ENCODE measurements at regions not wholly inside any gene's neighbourhood (a gene's known extent, or its start where the extent isn't known, plus 50 kb on each side); places are given as distances from the start of the nearest gene placed in this dataset.

DNA sequence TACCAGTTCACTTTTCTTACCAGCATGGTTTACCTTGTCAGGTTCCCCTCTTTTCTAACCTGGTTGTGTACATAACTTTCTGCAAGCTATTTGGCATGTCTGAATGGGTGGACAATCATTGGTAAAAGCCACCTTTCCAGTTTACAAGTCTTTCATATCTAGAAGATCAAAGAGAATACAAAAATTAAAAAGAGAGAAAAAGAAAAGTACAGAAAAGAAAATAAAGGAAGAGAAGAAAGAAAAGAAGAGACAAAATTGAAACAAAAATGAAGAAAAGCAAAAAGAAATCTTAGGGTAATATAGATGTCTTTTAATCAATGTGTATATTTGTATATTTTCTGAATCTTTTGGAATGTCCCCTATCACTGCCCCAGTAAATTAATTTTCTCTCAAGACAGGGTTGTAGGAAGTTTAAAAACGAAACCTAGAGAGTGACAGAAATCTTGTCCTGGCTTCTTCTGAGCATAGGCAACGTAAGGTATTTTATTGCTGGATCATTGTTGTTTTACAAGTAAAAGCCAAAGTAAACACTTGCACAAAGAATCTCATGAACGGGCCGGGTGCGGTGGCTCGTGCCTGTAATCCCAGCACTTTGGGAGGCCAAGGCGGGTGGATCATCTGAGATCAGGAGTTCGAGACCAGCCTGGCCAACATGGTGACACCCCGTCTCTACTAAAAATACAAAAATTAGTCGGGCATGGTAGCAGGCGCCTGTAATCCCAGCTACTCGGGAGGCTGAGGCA lies 98.7 kb upstream of the IFNE start:
- Histone ChIP-seq H3K4me1 (no peaks in the 10 kb centered on the region), H3K9me3 (no peaks in the 10 kb centered on the region), H3K4me3 (no peak overlapping the region), H3K36me3 (replicated peaks in 1 of 2; ENCODE audit: insufficient read depth in 1 of 2, low read depth in 2 of 2) (no peaks in the 10 kb centered on the region), H3K27ac (no peak overlapping the region), H3K27me3 (no peaks in the 10 kb centered on the region)
- TF ChIP-seq, protein P1, sequence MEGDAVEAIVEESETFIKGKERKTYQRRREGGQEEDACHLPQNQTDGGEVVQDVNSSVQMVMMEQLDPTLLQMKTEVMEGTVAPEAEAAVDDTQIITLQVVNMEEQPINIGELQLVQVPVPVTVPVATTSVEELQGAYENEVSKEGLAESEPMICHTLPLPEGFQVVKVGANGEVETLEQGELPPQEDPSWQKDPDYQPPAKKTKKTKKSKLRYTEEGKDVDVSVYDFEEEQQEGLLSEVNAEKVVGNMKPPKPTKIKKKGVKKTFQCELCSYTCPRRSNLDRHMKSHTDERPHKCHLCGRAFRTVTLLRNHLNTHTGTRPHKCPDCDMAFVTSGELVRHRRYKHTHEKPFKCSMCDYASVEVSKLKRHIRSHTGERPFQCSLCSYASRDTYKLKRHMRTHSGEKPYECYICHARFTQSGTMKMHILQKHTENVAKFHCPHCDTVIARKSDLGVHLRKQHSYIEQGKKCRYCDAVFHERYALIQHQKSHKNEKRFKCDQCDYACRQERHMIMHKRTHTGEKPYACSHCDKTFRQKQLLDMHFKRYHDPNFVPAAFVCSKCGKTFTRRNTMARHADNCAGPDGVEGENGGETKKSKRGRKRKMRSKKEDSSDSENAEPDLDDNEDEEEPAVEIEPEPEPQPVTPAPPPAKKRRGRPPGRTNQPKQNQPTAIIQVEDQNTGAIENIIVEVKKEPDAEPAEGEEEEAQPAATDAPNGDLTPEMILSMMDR (IDR thresholded peaks at IDR 0.05), result no peak
- no peak for TF ChIP-seq POLR2A (IDR thresholded peaks at IDR 0.05)
- 49 to 52% methylated on average over 12 of the region's 12 CpGs for WGBS, 2 donors
- DNase-seq, result no peak
- intact Hi-C loops (cut with DNase I), result no loop called here
- ATAC-seq, result no peak

- Histone ChIP-seq H3K4me3 (no peak overlapping the region), H3K27me3 (no peaks in the 10 kb centered on the region), H3K27ac (no peak overlapping the region), H3K36me3 (replicated peaks in 1 of 2; ENCODE audit: insufficient read depth in 1 of 2, low read depth in 2 of 2) (no peaks in the 10 kb centered on the region), H3K9me3 (no peaks in the 10 kb centered on the region), H3K4me1 (no peaks in the 10 kb centered on the region)
- DNase-seq (no peak), ATAC-seq (no peak)
- 38 to 43% methylated on average over 3 of the region's 3 CpGs for WGBS, 2 donors
- TF ChIP-seq, protein P1 (IDR thresholded peaks at IDR 0.05), result no peak
- no peak for TF ChIP-seq POLR2A (IDR thresholded peaks at IDR 0.05)
- intact Hi-C loops (cut with DNase I), result no loop called here
Measured at GRCh38 chr9:21583628-21584377, 101.7 kb upstream of the IFNE start.

DNA sequence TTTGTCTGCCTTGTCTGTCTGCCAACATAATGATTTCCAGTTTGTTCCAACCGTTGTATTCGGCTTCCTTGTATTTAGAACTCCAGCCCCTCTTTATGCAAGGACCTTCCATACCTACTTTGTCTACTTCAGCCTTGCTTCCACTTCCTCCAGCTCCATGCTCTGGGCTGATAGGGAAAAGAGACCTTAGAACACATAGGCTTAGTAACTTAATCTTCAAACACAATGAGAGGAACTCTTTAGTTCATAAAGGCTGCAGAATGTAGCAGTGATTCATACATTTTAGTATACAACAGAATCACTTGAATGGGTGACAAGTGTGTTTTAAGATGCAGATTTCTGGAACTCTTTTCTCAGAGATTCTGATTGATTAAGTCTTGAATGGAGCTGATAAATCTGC lies 102.8 kb upstream of the IFNE start:
- intact Hi-C loops (cut with DNase I), result no loop called here
- 61 to 79% methylated on average over 2 of the region's 2 CpGs for WGBS, 2 donors
- ATAC-seq (no peak), DNase-seq (no peak)
- no peak overlapping the region for H3K4me3 ChIP-seq
- TF ChIP-seq POLR2A (IDR thresholded peaks at IDR 0.05), result no peak
- TF ChIP-seq, protein P1 (IDR thresholded peaks at IDR 0.05), result no peak
- no peaks in the 10 kb centered on the region for H3K36me3 ChIP-seq (replicated peaks in 1 of 2; ENCODE audit: insufficient read depth in 1 of 2, low read depth in 2 of 2)
- H3K9me3 ChIP-seq, result no peaks in the 10 kb centered on the region
- H3K27ac ChIP-seq, result no peak overlapping the region
- no peaks in the 10 kb centered on the region for H3K27me3 ChIP-seq
- H3K4me1 ChIP-seq, result no peaks in the 10 kb centered on the region

- Histone ChIP-seq H3K27me3 (no peaks in the 10 kb centered on the region), H3K27ac (no peak overlapping the region), H3K4me1 (no peaks in the 10 kb centered on the region), H3K36me3 (replicated peaks in 1 of 2; ENCODE audit: insufficient read depth in 1 of 2, low read depth in 2 of 2) (no peaks in the 10 kb centered on the region), H3K9me3 (no peaks in the 10 kb centered on the region), H3K4me3 (no peak overlapping the region)
- no peak for TF ChIP-seq POLR2A (IDR thresholded peaks at IDR 0.05)
- ATAC-seq (no peak), DNase-seq (no peak)
- intact Hi-C loops (cut with DNase I), result no loop called here
- 68 to 75% methylated on average over 6 of the region's 6 CpGs for WGBS, 2 donors
Measured at GRCh38 chr9:21585756-21586752, 103.9 kb upstream of the IFNE start.
